M059J (cell line): ENCODE measurements at regions not wholly inside any gene's neighbourhood (a gene's known extent, or its start where the extent isn't known, plus 50 kb on each side); places are given as distances from the start of the nearest gene placed in this dataset.

Source experiments
- DNase-seq: peaks from one replicate; pipeline ENCODE4 v3.0.0-alpha.2; 2012; ENCODE audit warnings: low read depth

DNA sequence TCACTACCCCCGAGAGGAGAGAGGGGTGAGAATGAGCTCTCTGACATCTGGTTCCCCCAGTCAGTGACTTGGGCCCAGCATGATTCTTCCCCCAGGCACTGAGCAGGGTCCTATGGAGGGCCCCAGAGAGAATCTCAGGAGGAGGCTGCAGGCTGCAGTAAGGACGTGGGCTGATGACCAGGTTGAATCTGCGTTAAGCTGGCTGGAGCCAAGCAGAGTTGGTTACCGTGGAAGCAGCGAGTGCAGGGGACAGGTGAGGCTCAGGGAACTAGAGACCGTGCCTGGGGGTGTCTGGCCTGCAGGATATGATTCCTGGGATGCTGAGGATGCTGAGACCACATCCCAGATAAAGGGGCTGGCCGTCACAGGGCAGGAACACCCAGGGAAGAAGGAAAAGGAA, 314.3 kb upstream of the IRX1 start:
- no peak for DNase-seq

DNA sequence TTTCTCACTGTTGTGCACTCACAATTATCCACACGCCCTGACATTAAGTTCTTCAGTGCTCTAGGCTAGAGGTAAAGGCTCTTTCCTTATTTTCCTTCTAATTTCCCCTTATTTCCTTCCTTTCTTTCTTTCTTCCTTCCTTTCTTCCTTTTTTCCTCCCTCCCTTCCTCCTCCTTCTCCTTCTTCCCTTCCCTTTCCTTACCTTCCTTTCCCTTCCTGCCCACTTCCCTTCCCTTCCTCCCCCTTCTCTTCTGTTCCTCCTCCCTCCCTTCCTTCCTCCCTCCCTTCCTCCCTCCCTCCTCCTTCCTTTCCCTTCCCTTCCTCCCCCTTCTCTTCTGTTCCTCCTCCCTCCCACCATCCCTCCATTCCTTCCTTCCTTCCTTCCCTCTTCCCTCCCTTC, 317.0 kb upstream of the IRX1 start:
- no peak for DNase-seq

DNA sequence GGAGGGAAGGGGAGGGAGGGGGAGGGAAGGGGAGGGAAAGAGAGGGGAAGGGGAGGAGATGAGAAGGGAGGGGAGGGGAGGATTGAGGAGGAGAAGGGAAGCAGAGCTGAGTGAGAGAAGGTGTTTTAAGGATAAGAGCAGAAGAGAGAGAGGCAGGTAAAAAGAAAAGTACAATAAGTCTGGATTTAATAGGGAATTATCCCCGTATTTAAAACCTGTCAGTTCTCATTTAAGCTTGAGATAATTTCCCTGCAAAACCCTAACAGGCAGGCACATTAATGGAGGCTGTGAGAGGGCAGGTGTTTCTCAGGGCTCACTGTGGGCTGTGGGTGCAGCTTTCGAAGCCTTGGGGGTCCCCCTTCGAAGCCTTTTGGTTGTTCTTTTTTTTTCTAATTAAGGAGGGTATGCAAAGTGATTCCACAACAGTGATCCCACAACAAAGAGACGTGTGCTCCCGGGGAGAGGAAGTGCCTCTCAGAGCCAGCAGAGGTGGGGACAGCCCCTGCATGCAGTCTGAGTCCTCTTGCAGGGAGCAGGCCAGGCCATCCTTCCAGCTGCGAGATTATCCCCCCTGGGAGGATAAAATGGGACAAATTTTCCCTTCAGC, 317.9 kb upstream of the IRX1 start:
- DNase-seq = no peak

DNA sequence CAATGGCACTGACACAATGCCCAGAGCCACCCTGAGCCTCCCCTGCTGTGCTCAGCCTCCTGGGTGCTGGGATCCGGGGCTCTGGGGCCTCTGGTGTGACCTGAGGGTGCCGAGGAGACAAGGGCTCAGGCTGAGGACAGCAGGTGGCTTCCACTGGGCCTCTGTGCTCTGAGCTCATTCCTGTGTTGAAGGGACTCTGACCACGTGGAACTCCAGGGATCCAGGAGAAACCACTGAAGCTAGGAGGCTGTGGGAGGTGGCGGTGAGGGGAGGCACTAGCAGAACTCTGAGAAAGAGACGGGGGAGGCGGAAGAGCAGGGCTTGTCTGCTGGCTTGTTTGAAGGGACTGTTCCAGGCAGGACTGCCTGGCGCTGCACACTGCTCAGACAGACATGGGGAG, 318.7 kb upstream of the IRX1 start:
- DNase-seq = no peak

DNA sequence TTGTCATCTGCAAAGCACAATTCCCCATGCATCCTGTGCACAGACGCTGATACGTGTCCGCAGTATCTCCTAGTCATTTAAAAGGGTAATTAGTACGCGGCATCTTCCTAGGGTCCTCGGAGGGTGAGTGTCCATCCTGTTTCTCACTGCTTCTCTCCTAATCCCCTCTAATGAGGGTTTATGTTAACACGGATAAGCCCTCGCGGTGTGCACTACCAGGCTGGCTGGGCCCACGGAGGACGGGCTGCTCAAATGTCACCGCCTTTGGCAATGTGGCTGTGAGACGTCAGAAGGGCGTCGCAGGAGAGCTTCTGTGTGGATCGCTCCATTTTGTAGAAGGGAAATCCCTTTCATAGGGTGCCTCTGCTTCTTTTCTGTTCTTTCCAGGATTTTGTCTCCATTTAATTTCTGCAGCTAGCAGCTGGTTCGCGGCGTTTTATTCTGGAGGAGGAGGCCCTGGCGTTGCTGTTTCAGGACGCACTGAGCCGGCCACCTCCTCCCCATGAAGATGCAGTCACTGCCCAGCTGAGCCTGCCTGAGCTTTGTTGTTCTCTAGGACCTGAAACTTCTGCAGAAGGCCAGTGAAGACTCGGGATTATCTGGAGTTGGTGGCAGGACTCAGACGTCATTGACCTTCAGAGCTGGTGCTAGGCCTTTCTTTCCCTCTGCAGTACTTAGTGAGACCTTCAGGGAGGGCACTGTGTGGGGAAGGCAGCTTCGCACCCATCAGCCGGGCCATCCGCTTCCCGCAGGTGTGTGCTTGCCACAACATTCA, 326.1 kb upstream of the IRX1 start:
- no peak for DNase-seq

DNA sequence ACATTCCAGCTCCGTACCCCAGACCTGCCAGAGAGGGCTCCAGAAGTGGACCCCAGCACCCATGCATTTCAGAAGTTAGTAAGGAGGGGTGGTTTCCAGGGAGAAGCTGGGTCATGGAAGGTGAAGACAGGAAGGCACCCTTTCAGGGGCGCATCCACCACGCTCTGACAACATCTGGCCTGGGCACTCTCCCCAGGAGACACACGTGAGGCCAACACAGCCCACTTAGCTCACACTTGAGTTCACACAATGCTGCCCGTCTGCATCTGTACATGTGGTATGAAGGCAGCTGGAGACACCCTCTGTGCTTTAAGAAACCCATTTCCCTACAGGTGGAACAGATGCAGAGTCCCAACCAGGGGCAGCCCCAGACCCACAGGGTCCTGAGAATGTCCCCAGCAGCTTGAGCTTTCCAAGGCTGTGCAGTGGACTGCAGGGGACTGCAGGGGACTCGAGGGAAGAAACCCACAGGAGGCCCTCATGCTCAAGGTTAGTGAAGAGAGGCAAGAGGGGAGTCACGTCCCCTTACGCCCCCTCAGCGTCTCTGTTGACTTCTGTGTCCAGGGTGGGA, 326.8 kb upstream of the IRX1 start:
- no peak for DNase-seq

DNA sequence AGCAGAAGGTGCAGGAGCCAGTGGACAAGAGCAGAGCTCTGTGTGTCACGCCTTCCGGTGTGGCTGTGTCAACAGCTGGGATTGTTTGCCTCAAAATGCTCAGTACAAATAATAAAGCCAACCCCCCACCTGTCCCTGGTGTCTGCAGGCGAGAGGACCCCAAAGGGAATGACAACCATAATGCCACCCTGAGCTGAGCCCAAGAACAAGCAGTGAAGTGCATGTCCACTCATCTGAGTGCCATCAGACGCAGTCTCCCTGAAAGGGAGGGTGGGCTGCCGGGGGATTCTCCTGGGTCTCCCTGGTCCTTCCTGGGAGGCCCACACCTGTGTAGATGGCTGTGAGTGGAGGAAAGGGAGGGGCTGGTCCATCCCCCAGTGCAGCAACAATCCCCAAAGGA, 328.8 kb upstream of the IRX1 start:
- no peak for DNase-seq

DNA sequence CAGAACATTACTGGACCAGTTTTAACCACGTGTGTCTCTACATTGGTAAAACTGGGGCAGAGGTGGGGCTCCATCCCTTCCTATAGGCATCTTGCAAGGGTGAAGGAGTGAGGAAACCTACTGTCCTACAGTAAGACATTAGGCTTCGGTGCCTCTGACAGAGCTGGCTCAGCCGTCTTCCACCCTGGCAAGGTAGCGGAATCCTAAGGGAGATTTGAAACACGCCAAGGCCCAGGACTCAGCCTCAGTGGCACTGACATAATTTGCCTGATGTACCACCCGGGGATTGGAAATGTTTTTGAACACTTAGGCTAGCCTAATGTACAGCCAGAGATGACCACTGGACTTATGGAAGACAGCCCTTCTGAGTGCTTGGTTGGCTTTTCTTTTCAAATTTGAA, 329.7 kb upstream of the IRX1 start:
- no peak for DNase-seq

DNA sequence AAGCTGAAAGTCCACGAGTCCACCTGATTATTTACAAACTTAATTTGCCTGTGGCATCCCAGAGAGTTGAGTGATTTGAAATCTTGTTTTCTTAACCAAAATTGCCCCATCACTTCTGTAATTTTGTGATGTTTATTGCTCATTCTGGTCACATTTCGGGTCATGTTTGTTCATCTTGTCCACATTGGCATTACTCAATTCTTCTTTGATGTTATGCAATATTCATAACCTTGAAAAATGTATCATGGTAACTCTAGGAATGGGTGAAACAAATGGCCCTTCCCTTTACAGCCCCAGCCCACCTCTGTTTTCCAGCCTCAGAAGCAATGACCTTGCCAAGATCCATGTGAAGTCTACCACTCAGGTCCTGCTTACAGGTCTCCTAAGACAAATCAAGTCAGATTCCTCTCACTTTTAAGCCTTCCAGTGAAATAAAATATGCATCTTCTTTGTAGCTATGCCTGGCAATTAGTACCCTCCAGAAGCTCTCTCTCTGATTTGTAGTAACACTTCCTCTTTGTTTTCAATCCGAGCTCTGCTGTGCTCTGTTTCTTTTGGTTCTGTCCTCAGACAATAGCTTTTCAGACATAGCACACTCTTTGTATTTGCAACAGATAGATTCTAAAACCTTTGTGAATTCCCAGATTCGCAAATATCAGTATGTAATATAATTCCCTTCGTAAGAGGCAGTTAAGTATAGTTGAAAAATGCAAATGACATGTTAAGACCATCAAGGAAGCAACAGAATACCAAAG, 330.3 kb upstream of the IRX1 start:
- DNase-seq = no peak

DNA sequence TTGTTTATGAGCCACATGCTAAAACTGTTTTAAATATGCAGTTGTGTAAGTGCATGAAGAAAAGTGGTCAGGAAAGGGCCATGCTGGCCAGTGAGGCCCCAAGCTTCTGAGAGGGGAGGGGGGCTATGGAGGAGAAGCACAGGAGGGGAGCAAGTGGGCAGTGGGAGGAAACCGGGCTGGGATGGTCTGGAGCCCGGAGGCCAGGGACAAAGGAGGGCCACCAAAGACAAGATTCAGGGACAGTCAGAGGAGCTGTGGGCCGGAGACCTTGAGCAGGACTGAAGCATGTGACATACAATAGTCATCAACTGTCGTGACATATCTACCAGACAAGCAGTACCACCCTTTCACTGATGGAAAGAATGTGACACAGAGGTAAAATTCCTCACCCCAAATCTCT, 333.2 kb upstream of the IRX1 start:
- DNase-seq = no peak

DNA sequence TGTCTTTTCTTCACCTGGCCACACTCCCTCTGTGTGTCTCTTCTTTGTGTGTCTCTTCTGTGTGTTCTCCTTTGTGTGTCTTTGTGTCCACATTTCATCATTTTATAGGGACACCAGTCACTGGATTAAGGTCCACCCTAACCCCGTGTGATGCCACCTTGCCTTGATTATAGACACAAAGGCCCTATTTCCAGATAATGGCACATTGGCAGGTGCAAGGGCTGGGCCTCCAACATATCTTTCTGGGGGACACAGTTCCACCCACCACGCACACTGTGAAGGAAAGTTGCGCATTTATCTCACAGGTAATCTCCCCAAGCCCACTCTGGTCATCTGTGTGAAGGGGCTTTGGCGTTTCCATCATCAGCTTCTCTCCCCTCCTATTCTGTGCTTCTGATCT, 334.6 kb upstream of the IRX1 start:
- DNase-seq = no peak

DNA sequence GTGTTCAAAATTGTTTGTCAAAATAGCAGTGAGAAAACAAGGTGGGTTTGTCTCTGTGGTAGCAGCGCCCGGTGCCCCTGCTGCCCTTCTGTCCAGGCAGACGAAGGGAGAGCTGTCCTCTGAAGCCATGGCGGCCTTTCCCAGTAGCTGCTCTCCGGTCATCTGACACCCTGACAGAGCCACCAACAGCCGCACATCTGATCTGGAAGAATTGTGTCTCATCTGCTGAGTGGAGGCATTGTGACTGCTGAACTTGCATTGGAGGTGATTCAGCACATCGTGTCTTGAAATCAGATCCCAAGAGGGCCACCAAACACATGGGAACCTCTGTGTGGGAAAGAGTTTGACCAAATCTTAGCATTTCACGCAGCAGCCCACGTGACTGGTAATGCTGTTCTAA, 337.6 kb upstream of the IRX1 start:
- DNase-seq = no peak

DNA sequence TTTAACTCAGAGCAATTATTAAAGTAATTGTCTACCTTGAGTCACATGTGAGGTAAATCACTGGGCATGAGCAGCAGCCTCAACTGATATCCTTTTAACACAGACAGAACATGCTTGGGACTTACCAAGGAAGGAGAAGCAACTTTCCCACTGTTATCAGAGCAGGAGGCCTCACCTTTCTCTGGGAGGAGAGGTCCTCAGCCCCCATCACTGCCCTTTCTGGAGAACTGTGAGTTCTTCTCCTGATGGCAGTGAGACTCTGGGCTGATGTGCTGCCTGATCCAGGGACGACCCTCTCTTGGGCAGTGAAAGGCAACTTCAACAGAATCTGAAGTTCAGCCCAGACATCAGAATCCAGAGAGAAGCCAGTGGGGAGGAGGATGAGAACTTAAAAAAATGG, 343.4 kb upstream of the IRX1 start:
- DNase-seq = no peak

DNA sequence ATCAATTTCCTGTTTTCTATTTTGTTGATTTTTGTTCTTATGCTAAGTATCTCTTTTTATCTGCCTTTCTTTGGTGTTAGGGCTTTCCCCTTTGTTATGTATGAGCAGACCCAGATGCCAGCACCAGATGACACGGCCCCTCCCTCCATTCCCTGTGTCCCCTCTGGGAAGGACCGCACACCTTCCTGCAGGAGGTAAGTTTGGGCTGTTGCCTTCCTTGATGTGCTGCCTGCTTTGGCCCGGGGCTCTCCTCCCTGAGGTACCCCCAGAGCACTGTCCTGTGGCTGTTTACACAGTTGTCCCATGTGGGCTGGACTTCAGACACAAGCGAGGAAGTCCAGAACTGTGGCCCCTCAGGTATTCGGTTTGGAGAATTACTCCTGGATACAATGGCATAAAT, 343.8 kb upstream of the IRX1 start:
- DNase-seq = no peak

DNA sequence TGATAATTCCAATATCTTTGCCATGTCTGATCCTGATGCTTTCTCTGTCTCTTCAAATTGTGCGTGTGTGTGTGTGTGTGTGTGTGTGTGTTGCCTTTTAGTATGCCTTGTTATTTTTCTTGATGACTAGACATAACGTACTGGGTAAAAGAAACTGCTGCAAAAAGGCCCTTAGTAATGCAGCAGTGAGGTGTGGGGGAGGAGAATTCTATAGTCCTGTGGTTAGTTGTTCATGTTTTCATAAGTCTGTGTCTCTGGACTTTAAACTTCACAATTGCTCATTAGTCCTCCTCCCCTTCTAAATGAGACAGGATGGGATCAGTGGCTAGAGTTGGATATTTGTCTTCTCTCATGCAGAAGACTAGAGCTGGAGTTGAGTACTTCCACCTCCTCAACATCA, 346.2 kb upstream of the IRX1 start:
- DNase-seq = no peak

DNA sequence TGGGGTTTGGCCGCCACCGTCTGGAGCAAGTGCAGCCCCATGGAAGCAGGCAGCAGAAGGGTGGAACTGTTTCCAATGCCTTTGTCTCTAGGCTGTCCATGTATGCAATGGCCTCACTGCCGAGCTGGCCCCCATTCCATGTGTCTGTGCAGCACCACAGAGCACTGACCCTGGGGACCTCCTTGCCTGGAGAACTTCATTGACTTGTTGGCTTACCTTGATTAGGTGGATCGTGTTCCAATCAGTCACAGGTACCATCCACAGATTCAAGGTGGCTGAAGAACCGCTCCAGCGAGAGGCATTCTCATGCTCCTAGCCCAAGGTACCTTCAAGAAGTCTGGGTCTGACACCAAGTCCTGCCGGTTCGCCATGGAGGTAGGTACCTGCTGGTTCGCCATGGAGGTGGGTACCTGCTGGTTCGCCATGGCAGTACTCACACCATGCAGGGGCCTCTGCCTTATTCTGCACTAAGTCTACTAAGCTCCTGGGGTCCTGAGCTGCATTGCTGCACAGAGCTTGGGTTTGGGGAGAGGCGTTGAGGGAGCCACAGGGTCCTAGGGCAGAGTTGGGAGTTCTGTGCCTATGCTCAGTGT, 358.3 kb upstream of the IRX1 start:
- no peak for DNase-seq

DNA sequence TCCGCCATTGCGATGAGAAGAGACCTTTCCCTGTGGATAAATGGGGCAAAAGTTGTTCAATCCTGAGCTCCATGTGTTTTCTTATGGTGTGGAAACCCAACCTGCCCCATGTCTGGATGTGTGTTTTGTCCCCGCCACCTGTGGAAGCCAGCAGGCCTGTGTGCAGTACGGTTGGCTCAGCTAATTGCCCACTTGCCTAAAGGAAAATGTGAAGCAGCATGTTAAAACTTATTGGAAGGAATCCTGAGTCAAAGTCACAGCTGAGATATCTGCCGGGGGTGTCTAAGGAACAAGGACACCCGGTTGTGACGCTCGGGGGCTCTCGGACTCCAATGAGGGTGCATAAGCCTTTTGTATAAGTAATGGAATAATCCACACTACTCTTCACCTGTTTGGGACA, 361.1 kb upstream of the IRX1 start:
- no peak for DNase-seq

DNA sequence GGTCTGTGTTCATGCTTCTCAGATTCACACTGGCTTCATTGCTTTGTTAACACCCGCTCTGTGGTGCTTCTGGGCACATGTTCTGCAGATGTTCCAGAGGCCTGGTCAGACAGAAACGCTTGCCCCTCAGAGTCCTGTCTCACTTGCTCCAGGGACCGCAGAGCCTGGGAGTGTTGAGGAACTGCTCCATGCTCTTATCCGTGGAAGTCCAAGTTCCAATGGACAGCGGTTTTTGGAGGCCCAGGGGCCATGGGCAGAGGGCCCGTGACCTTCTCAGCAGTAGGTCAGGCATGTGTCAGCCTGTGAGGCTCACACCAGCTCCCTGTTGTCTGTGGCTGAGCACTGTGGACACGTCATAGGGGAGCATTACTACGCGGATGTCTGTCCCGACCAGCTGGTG, 364.7 kb upstream of the IRX1 start:
- no peak for DNase-seq

DNA sequence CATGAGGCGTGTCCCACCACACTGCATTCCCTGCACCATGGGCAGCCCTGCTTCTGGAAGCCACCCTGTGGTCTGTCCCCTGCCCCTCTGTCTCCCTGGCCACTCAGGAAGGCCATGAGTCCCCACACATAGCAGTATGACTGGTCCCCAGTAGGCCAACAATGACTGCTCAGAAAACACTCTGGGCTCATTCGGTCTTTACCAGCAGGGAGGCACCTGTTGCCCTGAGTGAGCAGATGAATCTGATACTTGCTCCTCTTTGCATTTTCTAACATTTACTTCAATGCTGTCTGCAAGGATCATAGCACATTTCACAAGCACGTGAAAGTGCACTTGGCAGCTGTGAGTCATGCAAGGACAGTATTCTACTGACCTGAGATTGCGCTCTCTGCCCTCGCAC, 365.4 kb upstream of the IRX1 start:
- DNase-seq = no peak

DNA sequence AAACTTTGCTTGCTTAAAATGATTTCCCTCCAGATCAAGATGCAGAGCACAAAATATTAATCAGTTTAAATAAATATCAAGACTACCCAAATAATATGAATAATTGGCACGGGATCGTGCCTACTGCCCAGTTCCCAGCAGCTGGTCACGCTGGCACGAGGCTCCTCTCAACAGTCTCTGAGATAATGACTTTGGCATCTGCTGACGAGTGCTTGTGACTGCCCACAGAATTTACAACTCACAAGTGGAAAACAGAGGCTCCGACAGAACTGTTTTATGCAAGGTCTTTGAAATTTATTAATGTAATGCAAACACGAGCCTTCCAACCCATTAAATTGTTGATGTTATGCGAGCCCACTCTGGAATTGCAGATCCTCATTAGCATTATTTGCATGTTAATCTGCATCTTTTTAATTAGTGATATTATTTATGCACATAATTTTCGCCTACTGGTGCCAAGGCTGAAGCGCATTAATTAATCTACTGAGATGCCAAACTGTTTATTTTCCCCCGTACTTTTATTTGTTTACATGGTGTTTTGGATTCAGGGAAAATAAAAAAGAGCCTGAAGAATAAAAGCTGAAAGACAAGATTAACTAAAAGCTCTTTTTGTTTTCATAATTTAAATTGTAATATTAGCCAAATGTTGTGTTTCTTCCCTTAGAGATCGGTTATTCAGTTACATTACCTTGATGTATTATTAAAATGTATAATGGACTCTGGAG, 369.3 kb upstream of the IRX1 start:
- DNase-seq = peak; percentile 40

DNA sequence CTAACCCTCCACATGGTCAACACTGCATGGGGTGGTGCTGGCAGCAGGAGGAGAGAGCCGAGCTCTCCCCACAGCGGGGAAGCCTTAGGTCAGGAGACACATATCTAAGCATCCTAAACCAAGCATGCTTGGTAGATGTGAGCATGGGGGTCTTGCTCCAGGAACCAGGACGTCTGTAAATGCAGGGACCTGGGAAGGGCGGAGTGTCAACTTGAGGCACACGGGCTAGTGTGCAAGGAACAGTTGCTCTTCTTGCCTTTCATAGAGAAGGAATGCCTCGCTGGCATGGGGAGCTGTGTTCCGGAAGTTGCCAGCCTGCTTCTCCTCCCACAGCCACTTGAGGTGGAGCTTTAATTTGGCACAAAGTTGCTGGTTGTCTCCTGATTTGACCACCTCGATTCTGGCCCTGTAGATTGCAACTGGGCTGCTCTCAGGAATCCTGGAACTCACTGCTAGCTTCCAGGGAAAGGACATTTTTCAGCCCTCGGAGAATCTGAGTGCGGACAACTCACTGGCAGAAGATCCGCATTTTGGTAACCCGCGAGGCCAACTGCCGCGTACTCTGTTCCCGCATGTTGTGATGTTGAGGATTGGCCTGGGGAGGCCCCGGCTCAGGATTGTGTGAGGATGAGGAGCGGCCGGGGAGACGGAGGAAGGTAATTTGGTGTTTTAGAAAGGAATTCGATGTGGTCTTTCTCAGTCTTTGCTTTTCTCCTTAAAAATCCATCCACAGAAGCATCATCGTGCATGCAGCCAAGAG, 370.3 kb upstream of the IRX1 start:
- peak; percentile 17 for DNase-seq
